Skeletal muscle tissue (tissue), 3 donors: ENCODE measurements at regions not wholly inside any gene's neighbourhood (a gene's known extent, or its start where the extent isn't known, plus 50 kb on each side); places are given as distances from the start of the nearest gene placed in this dataset.

ENCODE experiments used
- H3K27ac ChIP-seq: one replicate; pipeline ENCODE4 v1.7.0; 2013; ENCODE audit warnings: mild to moderate bottlenecking, low read depth, low read length, inconsistent platforms
- H3K27me3 ChIP-seq, 3 donors: one replicate each; pipeline ENCODE4 v1.7.0; 2013; ENCODE audit warnings: low read length in 3 of 3; ENCODE audit not compliant: control insufficient read depth in 3 of 3, insufficient read depth in 3 of 3
- H3K36me3 ChIP-seq, 3 donors: one replicate each; pipeline ENCODE4 v1.7.0; 2013; ENCODE audit warnings: low read length in 3 of 3; ENCODE audit not compliant: control insufficient read depth in 3 of 3, insufficient read depth in 3 of 3
- H3K4me1 ChIP-seq, 3 donors: one replicate each; pipeline ENCODE4 v1.7.0; 2013; ENCODE audit warnings: low read length in 3 of 3, mild to moderate bottlenecking in 3 of 3; ENCODE audit not compliant: control insufficient read depth in 3 of 3, insufficient read depth in 3 of 3
- H3K4me3 ChIP-seq, 3 donors: one replicate each; pipeline ENCODE4 v1.7.0; 2013; ENCODE audit warnings: low read length in 3 of 3
- H3K9ac ChIP-seq, 3 donors: one replicate each; pipeline ENCODE4 v1.7.0; 2013; ENCODE audit warnings: low read length in 3 of 3, mild to moderate bottlenecking in 3 of 3, moderate library complexity in 2 of 3, low read depth in 1 of 3
- H3K9me3 ChIP-seq, 3 donors: one replicate each; pipeline ENCODE4 v1.7.0; 2013; ENCODE audit warnings: low read length in 3 of 3; ENCODE audit not compliant: control insufficient read depth in 3 of 3
- donor health status: Osteomylitis.

DNA sequence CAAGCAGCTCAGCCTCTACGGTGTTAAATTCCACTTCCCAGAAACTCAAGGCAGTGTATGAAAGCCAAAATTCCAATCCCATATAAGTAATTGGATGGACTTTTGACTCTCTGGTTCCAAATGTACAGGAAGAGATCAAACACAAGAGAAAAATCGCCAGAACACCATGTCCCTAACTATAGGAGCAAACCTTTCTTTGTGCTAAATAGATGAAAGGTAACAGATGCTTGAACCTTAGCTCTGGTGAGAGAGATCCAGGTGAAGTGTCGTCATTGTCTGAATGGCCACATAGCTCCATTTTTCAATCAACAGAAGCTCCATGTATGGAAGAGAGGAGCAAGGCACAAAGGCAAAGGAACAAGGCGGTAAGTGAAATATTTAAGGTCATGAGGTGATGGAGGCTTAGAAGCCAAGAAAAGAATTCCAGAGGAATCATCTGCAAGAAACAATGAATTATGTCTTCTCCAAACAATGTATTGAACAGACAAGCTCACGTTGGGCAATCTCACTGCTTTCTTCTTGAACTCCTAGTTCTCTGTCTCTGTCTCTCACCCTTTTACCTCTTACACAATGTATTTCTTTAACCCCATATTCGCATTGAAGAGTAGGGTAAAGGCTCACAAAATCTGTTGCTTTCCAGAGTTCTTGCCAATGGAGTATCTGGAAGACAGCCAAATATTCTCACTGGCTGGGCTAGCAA lies 585.1 kb downstream of the GATA3 start:
- Histone ChIP-seq H3K36me3 (no peaks in the 10 kb centered on the region), H3K27ac (no peak overlapping the region), H3K27me3 (no peaks in the 10 kb centered on the region), H3K4me1 (no peaks in the 10 kb centered on the region), H3K4me3 (no peak overlapping the region), H3K9ac (no peak overlapping the region), H3K9me3 (no peaks in the 10 kb centered on the region)

DNA sequence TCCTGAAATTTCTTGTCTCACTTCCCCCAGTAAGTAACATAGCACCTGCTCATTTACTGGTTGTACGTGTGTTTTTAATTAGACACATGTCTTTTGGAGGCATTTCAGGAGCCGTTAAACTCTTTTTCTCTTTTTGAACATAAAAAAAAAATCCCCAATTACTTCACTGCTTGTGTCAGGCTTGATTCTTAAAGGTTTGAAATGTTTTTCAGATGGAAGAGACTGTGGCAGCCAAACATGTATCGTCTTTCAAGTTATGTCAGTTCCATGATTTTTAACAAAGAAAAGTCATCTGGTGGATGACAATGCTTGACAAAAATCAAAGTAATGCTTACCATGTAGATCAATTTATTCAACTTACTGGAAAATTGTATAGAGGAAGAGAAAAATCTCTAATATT lies 585.8 kb downstream of the GATA3 start:
- no peak overlapping the region for H3K4me3 ChIP-seq
- H3K9ac ChIP-seq = no peak overlapping the region
- H3K36me3 ChIP-seq = no peaks in the 10 kb centered on the region
- H3K27me3 ChIP-seq = no peaks in the 10 kb centered on the region
- H3K9me3 ChIP-seq = no peaks in the 10 kb centered on the region
- H3K4me1 ChIP-seq = no peaks in the 10 kb centered on the region
- H3K27ac ChIP-seq = no peak overlapping the region

DNA sequence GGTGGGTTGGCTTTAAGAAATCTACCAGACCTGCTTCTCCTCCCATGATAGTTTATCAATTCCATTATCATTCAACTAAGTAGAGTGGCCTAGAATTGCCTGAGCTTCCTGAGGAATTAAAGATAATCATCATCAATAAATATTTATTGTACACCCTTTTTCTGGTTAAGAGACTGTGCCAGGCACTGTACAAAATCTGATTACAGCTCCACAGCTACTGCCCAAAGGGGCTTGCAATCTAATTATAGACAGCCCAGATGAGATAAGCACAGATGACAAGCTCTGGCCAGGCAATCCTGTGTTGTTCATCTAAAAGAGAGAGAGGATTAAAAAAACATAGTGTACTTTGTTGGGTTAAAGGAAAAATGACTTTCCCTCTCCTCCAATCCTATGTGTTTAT lies 586.4 kb downstream of the GATA3 start:
- no peaks in the 10 kb centered on the region for H3K4me1 ChIP-seq
- no peak overlapping the region for H3K27ac ChIP-seq
- H3K9ac ChIP-seq = no peak overlapping the region
- no peaks in the 10 kb centered on the region for H3K9me3 ChIP-seq
- H3K27me3 ChIP-seq = no peaks in the 10 kb centered on the region
- H3K4me3 ChIP-seq = no peak overlapping the region
- no peaks in the 10 kb centered on the region for H3K36me3 ChIP-seq

DNA sequence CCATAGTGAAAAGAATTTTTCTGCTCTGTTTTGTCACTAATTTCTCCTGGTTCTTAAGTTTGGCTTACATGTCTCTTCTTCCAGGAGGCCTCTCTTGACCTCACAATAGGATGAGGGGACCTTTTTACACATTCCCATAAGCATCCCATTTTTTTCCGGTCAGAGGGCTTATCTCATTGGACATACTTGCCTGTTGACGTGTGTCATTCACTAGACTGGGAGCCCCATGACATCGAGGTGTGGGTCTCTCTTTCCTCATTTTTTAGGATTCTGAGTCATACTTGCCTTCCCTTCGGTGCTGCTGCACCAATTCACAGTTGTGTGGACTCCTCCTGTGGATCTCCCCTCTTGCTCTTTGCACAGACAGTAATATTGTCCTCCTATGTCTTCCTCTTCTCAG lies 601.8 kb downstream of the GATA3 start:
- no peaks in the 10 kb centered on the region for H3K9me3 ChIP-seq
- no peak overlapping the region for H3K27ac ChIP-seq
- no peaks in the 10 kb centered on the region for H3K36me3 ChIP-seq
- no peak overlapping the region for H3K9ac ChIP-seq
- H3K4me1 ChIP-seq = no peaks in the 10 kb centered on the region
- H3K27me3 ChIP-seq = no peaks in the 10 kb centered on the region
- H3K4me3 ChIP-seq = no peak overlapping the region

DNA sequence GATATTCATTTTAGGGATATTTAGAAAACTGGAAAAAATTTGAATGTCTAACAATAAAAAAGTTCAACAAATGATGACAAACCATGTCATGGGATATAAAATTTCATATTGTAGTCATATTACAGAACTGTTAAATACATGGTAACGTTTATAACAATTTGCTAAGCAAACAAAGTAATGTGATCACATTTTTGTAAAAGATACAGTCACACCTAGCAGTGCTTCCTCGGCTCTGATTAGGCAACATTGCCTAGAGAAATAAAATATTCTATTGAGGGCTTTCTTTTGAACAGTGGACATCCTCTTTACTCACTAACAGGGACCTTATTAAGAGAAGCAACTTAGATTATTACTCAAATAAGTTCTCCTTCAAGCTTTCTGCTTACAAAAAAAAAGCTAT lies 605.5 kb downstream of the GATA3 start:
- H3K27me3 ChIP-seq = no peaks in the 10 kb centered on the region
- no peak overlapping the region for H3K9ac ChIP-seq
- H3K4me3 ChIP-seq = no peak overlapping the region
- no peaks in the 10 kb centered on the region for H3K9me3 ChIP-seq
- H3K4me1 ChIP-seq = no peaks in the 10 kb centered on the region
- no peak overlapping the region for H3K27ac ChIP-seq
- H3K36me3 ChIP-seq = no peaks in the 10 kb centered on the region

DNA sequence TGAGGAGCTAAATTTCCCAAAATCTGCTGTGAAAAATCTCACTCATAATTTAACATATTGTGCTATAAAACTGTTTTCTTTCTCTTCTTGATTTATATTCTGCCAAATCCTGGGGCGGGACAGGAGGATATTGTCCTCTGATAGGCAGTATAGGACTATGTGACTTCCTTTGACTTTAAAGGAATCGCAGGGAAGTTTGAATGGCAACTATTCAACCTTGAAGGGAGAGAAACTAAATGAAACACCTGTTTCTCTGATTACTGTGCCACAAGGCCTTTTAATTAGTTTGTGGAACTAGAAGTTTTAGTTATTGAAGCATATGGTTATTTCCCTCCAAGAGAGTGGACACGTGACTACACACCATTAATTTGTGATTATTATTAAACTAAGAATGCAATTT lies 607.4 kb downstream of the GATA3 start:
- Histone ChIP-seq H3K4me3 (no peak overlapping the region), H3K36me3 (no peaks in the 10 kb centered on the region), H3K9me3 (no peaks in the 10 kb centered on the region), H3K9ac (no peak overlapping the region), H3K27me3 (no peaks in the 10 kb centered on the region), H3K27ac (no peak overlapping the region), H3K4me1 (no peaks in the 10 kb centered on the region)

DNA sequence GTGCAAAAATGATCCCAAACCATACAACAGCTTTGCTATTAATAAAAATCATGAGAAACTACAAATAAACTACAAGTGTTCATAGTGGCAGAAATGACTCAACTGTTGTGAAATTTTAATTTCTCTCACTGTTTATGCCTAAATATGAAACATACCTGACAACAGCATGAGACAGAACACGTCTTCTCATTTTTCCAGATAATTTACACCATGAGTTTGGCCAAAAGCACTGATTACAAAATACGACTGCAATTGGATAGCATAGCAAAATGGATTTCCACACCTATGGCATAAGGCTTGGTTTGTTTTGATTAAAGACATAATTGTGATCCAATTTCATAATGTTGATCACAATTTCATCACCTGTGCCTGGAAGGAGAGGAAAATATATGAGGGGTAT lies 608.6 kb downstream of the GATA3 start:
- H3K9ac ChIP-seq = no peak overlapping the region
- no peaks in the 10 kb centered on the region for H3K36me3 ChIP-seq
- no peak overlapping the region for H3K27ac ChIP-seq
- no peaks in the 10 kb centered on the region for H3K4me1 ChIP-seq
- H3K4me3 ChIP-seq = no peak overlapping the region
- H3K9me3 ChIP-seq = no peaks in the 10 kb centered on the region
- no peaks in the 10 kb centered on the region for H3K27me3 ChIP-seq

DNA sequence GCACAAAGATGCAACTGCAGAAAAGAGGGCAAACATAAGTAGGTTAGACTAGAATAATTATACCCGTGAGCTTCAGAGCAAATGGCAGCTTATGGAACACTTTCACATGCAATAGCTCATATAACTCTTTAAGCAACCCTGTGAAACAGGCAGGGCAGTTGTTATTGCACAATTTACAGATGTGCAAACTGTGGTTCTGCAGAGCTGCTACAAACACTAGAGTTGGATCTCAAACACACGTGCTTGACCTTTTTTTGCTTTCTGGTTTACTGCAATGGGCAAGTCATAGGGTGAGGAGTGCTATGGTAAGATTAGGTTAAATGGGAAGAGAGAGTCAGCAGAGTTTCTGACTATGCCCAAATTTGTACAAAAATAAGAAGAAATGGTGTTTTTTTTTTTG lies 610.8 kb downstream of the GATA3 start:
- Histone ChIP-seq H3K27ac (no peak overlapping the region), H3K4me1 (no peaks in the 10 kb centered on the region), H3K36me3 (no peaks in the 10 kb centered on the region), H3K9me3 (no peaks in the 10 kb centered on the region), H3K4me3 (no peak overlapping the region), H3K27me3 (no peaks in the 10 kb centered on the region), H3K9ac (no peak overlapping the region)

DNA sequence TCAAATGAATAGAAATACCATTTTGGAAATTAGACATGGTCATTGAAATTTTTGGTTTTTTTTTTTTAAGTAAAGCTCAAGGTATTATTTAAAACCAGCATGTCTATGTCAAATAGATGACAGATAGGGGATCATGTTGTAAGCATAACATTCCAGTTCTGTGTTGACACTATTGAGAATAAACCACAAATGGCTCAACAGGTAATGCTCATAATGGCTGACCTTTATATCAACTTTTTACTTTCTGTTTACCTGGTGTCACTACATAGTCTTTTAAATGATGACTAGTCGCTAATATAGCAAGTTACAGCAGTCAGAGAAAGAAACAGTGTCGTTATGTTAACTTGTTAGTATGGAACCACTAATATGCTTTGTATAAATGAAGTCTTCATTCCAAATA lies 616.0 kb downstream of the GATA3 start:
- no peaks in the 10 kb centered on the region for H3K4me1 ChIP-seq
- H3K4me3 ChIP-seq = no peak overlapping the region
- no peak overlapping the region for H3K27ac ChIP-seq
- H3K9ac ChIP-seq = no peak overlapping the region
- H3K36me3 ChIP-seq = no peaks in the 10 kb centered on the region
- peaks cover 0 to 8% (median 0%) of the 10 kb centered on the region in 3 donors for H3K9me3 ChIP-seq
- H3K27me3 ChIP-seq = no peaks in the 10 kb centered on the region

DNA sequence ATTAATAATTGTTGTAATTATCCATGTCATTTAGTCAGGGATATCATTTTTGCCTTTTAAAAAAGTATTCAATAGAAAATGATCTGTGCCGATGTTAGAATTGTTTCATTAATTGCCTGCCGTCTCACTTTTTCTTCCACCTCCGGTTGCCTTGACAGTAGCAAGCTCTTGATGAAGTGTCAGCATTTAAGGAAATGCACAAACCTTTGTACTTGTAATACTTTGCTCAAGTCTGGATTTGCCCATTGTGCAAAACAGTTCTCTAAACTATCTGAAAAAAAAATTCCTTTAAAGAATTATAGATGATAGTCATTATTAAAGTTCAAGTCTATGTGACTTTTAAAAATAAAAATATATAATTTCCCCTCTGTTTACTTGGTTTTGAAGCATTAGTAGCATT lies 619.7 kb downstream of the GATA3 start:
- Histone ChIP-seq H3K27me3 (no peaks in the 10 kb centered on the region), H3K4me3 (no peak overlapping the region), H3K36me3 (no peaks in the 10 kb centered on the region), H3K9me3 (peaks cover 0 to 8% (median 0%) of the 10 kb centered on the region in 3 donors), H3K9ac (no peak overlapping the region), H3K4me1 (no peaks in the 10 kb centered on the region), H3K27ac (no peak overlapping the region)
